ENCODE measurements at regions not wholly inside any gene's neighbourhood (a gene's known extent, or its start where the extent isn't known, plus 50 kb on each side); places are given as distances from the start of the nearest gene placed in this dataset.
"Not testable (repeated sequence)": the region's sequence is repeated elsewhere in the genome, so short reads cannot be mapped to it uniquely, and the experiment has no call there.

- DNase-seq: no peak
Observed at GRCh38 chr1:244301595-244302130, 150.0 kb downstream of the ADSS2 start.

GRCh38 chr1:244302876-244303609 is 148.7 kb downstream of the ADSS2 start:
- DNase-seq: no peak

- DNase-seq: no peak
Observed at GRCh38 chr1:244303610-244303969, 148.1 kb downstream of the ADSS2 start.

GRCh38 chr1:244304156-244304555 is 147.6 kb downstream of the ADSS2 start:
- no peak for DNase-seq

- DNase-seq: no peak
Observed at GRCh38 chr1:244304656-244305055, 147.1 kb downstream of the ADSS2 start.

- no peak for DNase-seq
Observed at GRCh38 chr1:244305776-244306341, 145.8 kb downstream of the ADSS2 start.

- no peak for DNase-seq
Observed at GRCh38 chr1:244306544-244306943, 145.2 kb downstream of the ADSS2 start.

- DNase-seq: not testable (repeated sequence)
Observed at GRCh38 chr1:244309191-244309590, 142.5 kb downstream of the ADSS2 start.

- DNase-seq: no peak
Observed at GRCh38 chr1:244311784-244312532, 139.8 kb downstream of the ADSS2 start.

GRCh38 chr1:244313346-244313745 is 138.4 kb downstream of the ADSS2 start:
- no peak for DNase-seq

GRCh38 chr1:244314921-244315559 is 136.7 kb downstream of the ADSS2 start:
- no peak for DNase-seq

- no peak for DNase-seq
Observed at GRCh38 chr1:244315996-244316395, 135.7 kb downstream of the ADSS2 start.

- DNase-seq: no peak
Observed at GRCh38 chr1:244316407-244316806, 135.3 kb downstream of the ADSS2 start.

GRCh38 chr1:244316986-244317655 is 134.6 kb downstream of the ADSS2 start:
- DNase-seq: no peak

GRCh38 chr1:244318078-244318477 is 133.6 kb downstream of the ADSS2 start:
- DNase-seq: no peak

GRCh38 chr1:244318512-244318911 is 133.2 kb downstream of the ADSS2 start:
- DNase-seq: no peak

GRCh38 chr1:244319283-244320132 is 132.2 kb downstream of the ADSS2 start:
- DNase-seq: no peak

GRCh38 chr1:244322181-244322580 is 129.5 kb downstream of the ADSS2 start:
- no peak for DNase-seq

- no peak for DNase-seq
Observed at GRCh38 chr1:244322791-244323521, 128.8 kb downstream of the ADSS2 start.

GRCh38 chr1:244324176-244324883 is 127.4 kb downstream of the ADSS2 start:
- no peak for DNase-seq

All from NCI-H2171 treated with DMSO at 0.1 percent for 48 hours (cell line).